GM19035 (cell line): ENCODE measurements at regions not wholly inside any gene's neighbourhood (a gene's known extent, or its start where the extent isn't known, plus 50 kb on each side); places are given as distances from the start of the nearest gene placed in this dataset.

Experiments used
- ATAC-seq: cut with Tn5 transposase; IDR thresholded peaks from one replicate; pipeline ENCODE4 v1.9.1; 2021; ENCODE audit not compliant: unreplicated experiment

- ATAC-seq: no peak
Measured at GRCh38 chr5:106172681-106173532, 1497.8 kb downstream of the EFNA5 start.

DNA sequence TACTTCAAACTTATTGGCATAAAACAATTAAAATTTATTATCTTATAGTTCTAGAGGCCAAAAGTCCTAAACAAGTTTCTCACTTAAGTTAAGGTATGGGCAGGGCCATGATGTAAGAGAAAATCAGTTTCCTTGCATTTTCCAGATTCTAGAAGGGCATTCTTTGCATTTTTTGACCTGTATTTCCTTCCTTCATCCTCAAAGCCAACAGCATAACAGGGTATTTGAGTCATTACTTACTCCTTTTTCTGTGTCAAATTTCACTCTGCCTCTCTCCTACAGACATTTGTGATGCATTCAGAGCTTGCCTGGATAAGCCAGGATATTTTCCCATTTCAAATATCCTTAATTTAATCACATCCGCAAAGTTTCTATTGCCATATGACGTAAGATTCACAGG, 1499.0 kb downstream of the EFNA5 start:
- no peak for ATAC-seq

- no peak for ATAC-seq
Measured at GRCh38 chr5:106171132-106171531, 1499.6 kb downstream of the EFNA5 start.

DNA sequence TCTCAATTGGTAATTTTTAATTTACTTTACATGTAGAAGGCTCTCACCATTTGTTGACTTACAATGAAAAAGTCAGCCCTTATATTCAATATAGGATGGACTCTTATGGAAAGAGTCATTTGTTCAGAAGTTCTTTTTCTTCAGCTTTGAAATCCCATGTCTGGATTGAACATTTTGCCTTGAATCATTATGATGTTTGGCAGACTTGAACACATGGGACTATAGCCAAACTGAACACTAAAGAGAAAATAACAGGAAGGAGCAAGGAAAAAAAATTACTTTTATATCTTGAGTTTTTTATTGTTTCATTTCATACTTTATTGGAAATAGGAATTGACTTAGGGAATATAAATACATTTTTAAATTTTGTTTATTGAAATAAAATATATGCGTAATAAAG, 1503.0 kb downstream of the EFNA5 start:
- ATAC-seq: no peak

DNA sequence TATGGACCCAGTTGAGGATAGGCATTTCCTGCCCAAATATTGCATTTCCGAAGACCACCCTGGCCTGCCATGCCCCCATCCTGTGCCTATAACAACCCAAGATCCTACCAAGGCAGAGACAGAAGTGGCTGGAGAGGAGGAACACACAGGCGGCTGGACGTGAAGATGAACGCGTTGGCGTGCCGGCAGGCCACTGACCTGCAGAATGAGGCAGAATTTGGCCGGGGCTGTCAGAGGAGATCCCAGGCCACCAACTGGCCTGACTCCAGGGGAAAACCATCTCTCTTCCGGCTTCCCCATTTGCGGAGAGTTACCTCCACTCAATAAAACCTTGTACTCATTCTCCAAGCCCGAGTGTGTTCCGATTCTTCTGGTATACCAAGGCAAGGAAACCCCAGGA, 1507.5 kb downstream of the EFNA5 start:
- no peak for ATAC-seq

- ATAC-seq: no peak
Measured at GRCh38 chr5:106159616-106160015, 1511.1 kb downstream of the EFNA5 start.

- ATAC-seq: no peak
Measured at GRCh38 chr5:106154280-106154716, 1516.4 kb downstream of the EFNA5 start.

DNA sequence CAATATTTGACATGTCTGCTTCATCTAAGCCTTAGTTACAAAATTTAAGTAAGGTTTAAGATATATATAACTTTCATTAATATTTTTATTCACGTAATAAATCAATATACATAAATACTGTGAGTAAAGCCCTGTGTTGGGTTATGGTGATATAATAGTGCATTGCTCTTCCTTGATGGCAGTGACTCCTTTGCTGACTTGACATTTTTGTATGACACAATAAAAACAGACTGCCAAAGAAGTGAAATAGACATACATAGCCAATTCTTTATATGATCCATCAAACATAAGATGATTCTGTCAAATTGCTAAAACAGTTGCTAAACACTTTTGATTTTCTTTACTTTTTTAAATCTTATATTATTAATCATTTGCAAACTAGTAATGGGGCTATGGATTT, 1518.2 kb downstream of the EFNA5 start:
- ATAC-seq: no peak

- no peak for ATAC-seq
Measured at GRCh38 chr5:106142116-106142515, 1528.6 kb downstream of the EFNA5 start.

- ATAC-seq: no peak
Measured at GRCh38 chr5:106140101-106140500, 1530.6 kb downstream of the EFNA5 start.

DNA sequence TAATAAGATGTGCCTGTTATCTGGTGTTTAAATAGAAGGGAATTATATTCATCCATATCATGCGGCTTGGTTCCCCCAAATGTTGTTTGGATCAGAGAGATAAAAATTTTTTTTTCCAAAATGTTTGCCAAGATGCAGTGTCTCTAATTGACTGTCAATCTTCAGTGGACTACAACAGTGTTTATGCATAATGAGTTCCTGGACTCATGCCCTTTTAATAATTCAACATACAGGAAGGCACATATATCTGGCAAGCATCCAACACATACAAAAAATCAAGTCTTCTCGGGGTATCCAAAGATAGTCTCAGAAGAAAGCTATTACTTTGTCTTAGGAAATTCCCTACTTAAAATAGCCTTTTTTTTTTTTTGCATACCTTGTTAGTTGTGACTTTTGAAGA, 1534.7 kb downstream of the EFNA5 start:
- no peak for ATAC-seq

DNA sequence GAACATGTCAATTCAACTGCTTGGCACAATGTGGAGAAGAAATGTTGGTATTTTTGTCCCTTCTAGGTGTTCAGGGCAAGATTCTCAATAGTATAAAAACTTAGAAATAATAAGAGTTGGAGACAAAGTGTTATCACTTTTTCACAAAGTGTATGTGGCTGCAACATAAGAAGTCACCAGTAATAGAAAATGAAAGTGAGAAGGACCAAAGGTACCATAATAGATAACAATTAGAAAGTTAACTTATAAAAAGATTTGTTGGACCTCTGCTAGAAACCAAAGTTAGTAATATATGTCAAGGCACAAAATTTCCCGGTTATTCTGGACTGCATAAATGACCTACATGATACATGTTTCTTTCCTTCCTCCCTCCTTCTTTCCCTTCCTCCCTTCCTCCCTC, 1535.3 kb downstream of the EFNA5 start:
- peak; percentile 62 for ATAC-seq

DNA sequence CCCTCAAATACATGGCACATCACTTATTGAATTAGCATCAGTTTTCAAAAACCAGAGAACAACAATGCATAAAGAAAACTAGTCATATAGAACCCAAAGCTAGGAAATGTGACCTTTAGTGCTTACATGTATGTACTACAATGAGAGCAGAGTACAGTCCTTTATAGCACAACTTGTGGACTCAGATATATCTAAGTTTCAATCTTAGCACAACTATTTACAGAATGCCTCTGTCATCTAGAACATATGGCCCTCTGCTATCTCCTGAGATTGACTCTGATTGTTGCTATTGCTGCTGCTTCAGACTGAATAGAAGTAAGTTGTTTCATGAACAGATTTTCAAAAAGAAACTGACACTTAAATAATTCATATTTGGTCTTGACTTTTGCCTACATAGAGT, 1536.2 kb downstream of the EFNA5 start:
- ATAC-seq: no peak

GRCh38 chr5:106127985-106128384, 1542.8 kb downstream of the EFNA5 start:
- peak; percentile 97 for ATAC-seq

DNA sequence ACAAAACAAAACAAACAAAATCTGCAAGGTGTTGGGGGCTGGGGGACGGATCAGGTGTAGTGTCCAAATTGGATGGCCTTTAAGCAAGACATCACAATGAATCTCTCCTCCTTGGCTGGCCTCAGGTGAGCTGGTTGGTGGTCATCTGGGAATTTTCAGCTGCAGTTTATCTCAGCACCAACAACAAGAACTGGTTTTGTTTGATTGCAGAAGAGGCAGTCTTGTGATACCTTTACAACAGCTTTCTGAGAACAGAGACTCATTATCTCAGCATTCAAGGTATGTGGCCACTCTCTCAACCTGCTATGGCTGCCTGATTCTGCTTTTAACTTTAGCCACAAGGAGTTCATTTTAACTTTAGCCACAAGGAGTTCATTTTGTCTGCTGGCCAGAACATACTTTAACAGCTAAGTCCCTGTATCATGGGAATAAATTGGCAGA, 1543.4 kb downstream of the EFNA5 start:
- ATAC-seq: peak; percentile 74

DNA sequence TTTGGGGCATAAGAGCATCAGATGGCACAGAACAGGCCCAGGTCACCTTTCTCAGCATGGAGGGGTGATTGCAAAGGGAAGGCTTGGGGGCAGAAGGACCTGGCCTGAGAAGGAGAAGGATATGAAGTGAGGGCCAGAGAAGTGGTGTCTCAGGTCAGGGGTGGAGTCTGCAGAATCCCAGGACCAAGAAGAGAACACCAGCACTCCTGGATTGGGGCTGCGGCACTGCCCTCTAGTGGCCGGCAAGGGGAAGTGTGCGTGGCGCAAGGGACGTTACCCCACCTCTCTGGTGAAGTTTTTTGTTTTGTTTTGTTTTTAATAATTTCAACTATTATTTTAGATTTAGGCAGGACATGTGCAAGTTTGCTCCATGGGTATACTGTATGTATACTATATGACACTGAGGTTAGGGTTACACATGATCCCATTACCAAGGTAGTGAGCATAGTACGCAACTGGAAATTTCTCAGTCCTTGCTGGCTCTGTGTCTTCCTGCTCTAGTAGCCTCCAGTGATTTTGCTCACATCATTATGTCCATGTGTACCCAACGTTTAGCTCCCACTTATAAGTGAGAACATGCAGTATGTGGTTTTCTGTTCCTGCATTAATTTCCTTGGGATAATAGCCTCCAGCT, 1548.6 kb downstream of the EFNA5 start:
- peak; percentile 74 for ATAC-seq

- no peak for ATAC-seq
Measured at GRCh38 chr5:106116682-106117081, 1554.1 kb downstream of the EFNA5 start.

DNA sequence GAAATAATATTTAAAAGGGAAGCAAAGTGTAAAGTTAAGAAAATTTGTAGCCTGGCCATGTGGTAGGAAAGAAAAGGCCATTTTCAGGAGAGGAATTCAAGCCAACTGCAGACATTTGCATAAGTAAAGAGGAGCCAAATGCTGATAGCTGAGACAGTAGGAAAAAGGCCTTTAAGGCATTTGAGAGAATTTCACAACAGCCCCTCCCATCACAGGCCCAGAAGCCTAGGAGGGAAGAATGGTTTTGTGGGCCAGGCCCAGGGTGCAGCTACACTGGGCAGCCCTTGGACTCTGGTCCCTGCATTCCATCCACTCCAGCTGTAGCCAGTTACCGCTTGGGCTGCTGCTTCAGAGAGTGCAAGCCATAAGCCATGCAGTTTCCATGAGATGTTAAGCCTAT, 1556.8 kb downstream of the EFNA5 start:
- ATAC-seq: no peak

DNA sequence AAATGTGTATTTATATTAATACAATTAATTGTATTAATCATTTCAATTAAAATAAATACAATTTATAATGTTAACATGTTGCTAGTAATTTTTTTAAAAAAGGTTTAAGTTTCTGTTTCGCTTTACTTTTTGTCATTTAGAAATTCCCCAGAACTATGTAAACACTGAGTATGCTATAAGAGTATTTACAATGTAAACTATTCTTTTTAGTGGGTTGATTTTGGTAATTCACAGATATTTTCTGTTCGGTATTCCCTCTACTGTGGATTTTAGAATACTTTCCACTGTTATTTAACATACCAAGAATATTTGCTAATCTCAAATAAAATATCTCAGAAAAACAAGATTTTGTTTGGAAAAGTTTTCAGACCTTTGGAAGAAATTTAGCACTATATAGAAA, 1564.4 kb downstream of the EFNA5 start:
- ATAC-seq: no peak

DNA sequence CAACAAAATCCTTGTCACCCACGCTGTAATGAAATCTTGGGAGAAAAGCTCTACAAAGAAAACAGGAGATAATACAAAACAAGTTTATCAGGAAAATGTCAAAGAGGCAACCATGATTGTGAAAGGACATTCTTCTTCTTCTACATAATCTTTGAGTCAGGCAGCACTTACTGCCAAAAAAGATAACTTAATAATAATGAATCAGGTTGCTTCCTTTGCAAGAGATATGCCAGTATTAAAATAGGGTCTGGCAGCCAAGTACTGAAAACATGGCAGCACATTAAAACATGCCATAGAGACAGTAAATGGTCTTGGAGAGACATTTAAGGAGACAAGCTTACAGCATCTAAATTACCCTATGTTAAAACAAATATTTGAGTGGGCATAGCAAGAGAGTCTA, 1573.4 kb downstream of the EFNA5 start:
- no peak for ATAC-seq

GRCh38 chr5:106094839-106095238, 1575.9 kb downstream of the EFNA5 start:
- no peak for ATAC-seq

GRCh38 chr5:106094204-106094607, 1576.5 kb downstream of the EFNA5 start:
- ATAC-seq: no peak
